Kidney (tissue), 13 donors: ENCODE measurements at regions not wholly inside any gene's neighbourhood (a gene's known extent, or its start where the extent isn't known, plus 50 kb on each side); places are given as distances from the start of the nearest gene placed in this dataset.

Experiments used
- DNase-seq, 5 donors: peaks; one replicate each; pipeline ENCODE4 v3.0.0-alpha.2; 2013 to 2020
- FAIRE-seq: peaks from 2 replicates; lab custom pipeline; 2012; peaks lifted over from hg19 to GRCh38; lab: Jason Lieb, UNC
- H3K27ac ChIP-seq, 2 donors: one replicate each; pipeline ENCODE4 v1.7.0; 2013; ENCODE audit warnings: low read depth in 2 of 2, low read length in 2 of 2, inconsistent platforms in 1 of 2
- H3K27me3 ChIP-seq: one replicate; pipeline ENCODE4 v1.7.1; 2013; ENCODE audit warnings: low read length, inconsistent platforms; ENCODE audit not compliant: control insufficient read depth, insufficient read depth
- H3K36me3 ChIP-seq, 3 donors: one replicate each; pipeline versions ENCODE4 v1.7.0 to v1.7.1; 2013; ENCODE audit warnings: low read length in 3 of 3, control low read depth in 1 of 3, inconsistent platforms in 1 of 3; ENCODE audit not compliant: insufficient read depth in 3 of 3, control insufficient read depth in 2 of 3
- H3K4me1 ChIP-seq, 3 donors: one replicate each; pipeline versions ENCODE4 v1.7.0 to v1.7.1; 2013; ENCODE audit warnings: low read length in 3 of 3, inconsistent platforms in 1 of 3, low read depth in 1 of 3; ENCODE audit not compliant: control insufficient read depth in 2 of 3, insufficient read depth in 2 of 3
- H3K4me3 ChIP-seq, 3 donors: one replicate each; pipeline versions ENCODE4 v1.7.0 to v1.8.1; 2013; ENCODE audit warnings: low read length in 3 of 3, control low read depth in 1 of 3, inconsistent platforms in 1 of 3
- H3K9ac ChIP-seq, 3 donors: one replicate each; pipeline versions ENCODE4 v1.7.0 to v1.7.1; 2013; ENCODE audit warnings: low read length in 3 of 3, control low read depth in 1 of 3, inconsistent platforms in 1 of 3
- H3K9me3 ChIP-seq, 3 donors: one replicate each; pipeline versions ENCODE4 v1.7.0 to v1.7.1; 2013; ENCODE audit warnings: low read length in 3 of 3, control low read depth in 1 of 3, inconsistent platforms in 1 of 3; ENCODE audit not compliant: control insufficient read depth in 2 of 3, insufficient read depth in 1 of 3
- CTCF ChIP-seq: IDR thresholded peaks from 3 replicates; pipeline ENCODE4 v1.5.1; 2012; ENCODE audit warnings: mild to moderate bottlenecking, moderate library complexity, borderline replicate concordance; ENCODE audit not compliant: insufficient read depth; ENCODE audit errors: extremely low read depth
- intact Hi-C: fragments of 100-400 bp; cut with DNase I; formaldehyde crosslinking; loops from one replicate; pipeline ENCODE4 v1.11.1; 2022
- donor health status: control.
- donor health status: control.
- donor health status: control.
- donor health status: control.
- donor health status: control.
- donor health status: DM: yes; HTN: yes; CAD: no.
- donor health status: Normal renal cell carcinoma (clear cell type).

DNA sequence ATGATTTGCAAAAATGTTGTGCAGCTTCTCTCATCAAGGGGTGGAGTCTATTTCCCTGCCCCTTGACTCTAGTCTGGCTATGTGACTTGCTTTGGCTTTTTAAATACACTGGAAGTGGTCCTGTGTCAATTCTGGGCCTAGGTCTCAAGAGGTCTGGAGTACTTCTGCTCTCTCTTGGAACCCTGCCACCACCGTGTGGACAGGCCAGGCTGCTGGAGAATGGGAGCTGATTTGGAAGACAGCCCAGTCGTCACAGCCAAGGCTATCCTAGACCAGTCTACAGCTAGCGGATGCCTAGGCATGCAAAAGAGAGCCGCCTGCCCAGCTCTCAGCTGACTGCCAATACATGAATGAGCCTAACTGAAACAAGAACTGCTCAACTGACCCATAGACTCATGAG is 56.7 kb upstream of the CLINT1 start:
- peaks cover 4 to 42% (median 27%) of the 10 kb centered on the region in 3 donors for H3K4me1 ChIP-seq
- no peaks in the 10 kb centered on the region for H3K27me3 ChIP-seq
- intact Hi-C loops = no loop called here
- no peaks in the 10 kb centered on the region for H3K9me3 ChIP-seq
- peak in 3 of 5 donors; percentile 45 to 92 (median 81) for DNase-seq
- H3K9ac ChIP-seq = no peak overlapping the region
- H3K36me3 ChIP-seq = no peaks in the 10 kb centered on the region
- no peak for TF ChIP-seq CTCF
- peak overlapping the region; percentile 39 to 71 for H3K27ac ChIP-seq
- no peak for FAIRE-seq
- H3K4me3 ChIP-seq = no peak overlapping the region

DNA sequence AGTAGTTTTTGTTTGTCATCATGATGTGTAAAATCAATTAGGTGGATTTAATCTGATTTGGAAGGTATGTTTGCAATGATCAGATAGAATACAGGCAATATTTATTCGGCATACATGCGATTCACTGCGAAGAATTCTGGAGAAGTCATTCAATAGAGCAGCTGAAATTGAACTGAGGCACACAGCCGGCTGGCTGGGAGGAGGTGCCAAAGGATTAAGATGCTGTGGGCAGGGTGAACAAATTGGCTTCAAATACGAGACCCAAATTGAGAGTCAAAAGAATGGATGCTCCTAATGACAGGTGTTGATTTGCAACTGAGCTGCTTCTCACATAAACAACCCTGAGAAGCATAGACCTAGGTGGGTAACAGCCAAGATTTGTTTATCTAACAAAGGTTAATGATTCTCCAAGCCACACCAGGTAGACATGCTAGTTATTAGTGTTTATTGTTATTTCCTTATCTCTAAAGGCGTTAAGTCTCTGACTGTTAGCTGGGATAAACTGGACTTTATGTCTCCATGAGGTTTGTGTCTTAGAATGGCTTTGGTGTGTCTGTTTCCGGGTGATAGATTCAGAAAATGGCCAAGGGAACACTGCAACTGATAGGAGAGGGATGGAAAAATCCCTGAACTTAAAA is 55.3 kb upstream of the CLINT1 start:
- no peak for FAIRE-seq
- intact Hi-C loops = no loop called here

DNA sequence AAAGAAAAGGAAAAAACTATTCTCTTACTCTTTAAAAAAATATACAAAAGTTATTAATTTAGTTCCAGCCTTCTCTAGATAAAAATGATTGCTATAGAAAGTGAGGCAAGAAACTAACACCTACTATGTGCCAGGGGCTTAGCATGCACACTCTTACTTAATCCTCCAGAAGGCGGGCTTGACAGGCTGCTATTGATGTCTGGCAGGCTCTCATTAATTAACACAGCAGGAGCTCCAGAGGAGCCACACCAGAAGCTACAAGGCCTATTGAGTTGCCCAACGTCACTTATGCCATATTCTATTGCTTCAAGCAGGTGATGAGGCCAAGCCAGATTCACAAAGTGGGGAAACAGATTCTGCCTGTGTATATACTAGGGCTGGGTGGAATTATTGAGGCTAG is 54.6 kb upstream of the CLINT1 start:
- DNase-seq (no peak), FAIRE-seq (no peak)
- intact Hi-C loops = no loop called here
- Histone ChIP-seq H3K27me3 (no peaks in the 10 kb centered on the region), H3K4me3 (no peak overlapping the region), H3K9me3 (no peaks in the 10 kb centered on the region), H3K27ac (peak overlapping the region; percentile 73 to 87), H3K9ac (peak overlapping the region in 1 of 3 donors; percentile 56), H3K36me3 (no peaks in the 10 kb centered on the region), H3K4me1 (peaks cover 0 to 36% (median 17%) of the 10 kb centered on the region in 3 donors)
- no peak for TF ChIP-seq CTCF

More for the DNA sequence above, 55.3 kb upstream of the CLINT1 start:
- H3K27me3 ChIP-seq = no peaks in the 10 kb centered on the region
- H3K36me3 ChIP-seq = no peaks in the 10 kb centered on the region
- peak overlapping the region in 1 of 3 donors; percentile 56 for H3K9ac ChIP-seq
- no peak for DNase-seq
- H3K27ac ChIP-seq = peak overlapping the region; percentile 51 to 87
- H3K4me1 ChIP-seq = peaks cover 0 to 42% (median 23%) of the 10 kb centered on the region in 3 donors
- H3K9me3 ChIP-seq = no peaks in the 10 kb centered on the region
- no peak for TF ChIP-seq CTCF
- H3K4me3 ChIP-seq = no peak overlapping the region
